Activated naive CD8-positive, alpha-beta T cell treated with anti-CD3 and anti-CD28 coated beads, Interleukin-2, amount 50 U/mL, for 24 hours (primary cell): ENCODE measurements at regions not wholly inside any gene's neighbourhood (a gene's known extent, or its start where the extent isn't known, plus 50 kb on each side); places are given as distances from the start of the nearest gene placed in this dataset.
A peak's percentile ranks its signal among the peaks of the same experiment; 100 is the strongest.
"Not testable (repeated sequence)": the region's sequence is repeated elsewhere in the genome, so short reads cannot be mapped to it uniquely, and the experiment has no call there.

ENCODE experiments used
- ATAC-seq: fragments of 150-1000 bp; cut with Tn5 transposase; one replicate; pipeline ENCODE4 v1.10.0; 2021
- DNase-seq: peaks from one replicate; pipeline ENCODE4 v3.0.0; 2021
- H3K27ac Mint-ChIP-seq: one replicate; pipeline ENCODE4 v1.8.0; 2021; ENCODE audit warnings: mild to moderate bottlenecking, mixed read lengths
- H3K27me3 Mint-ChIP-seq: one replicate; pipeline ENCODE4 v1.8.0; 2021; ENCODE audit warnings: mixed read lengths
- H3K36me3 Mint-ChIP-seq: one replicate; pipeline ENCODE4 v1.8.0; 2021; ENCODE audit warnings: low read depth, mixed read lengths
- H3K4me1 Mint-ChIP-seq: one replicate; pipeline ENCODE4 v1.8.0; 2021; ENCODE audit warnings: mixed read lengths
- H3K4me3 Mint-ChIP-seq: one replicate; pipeline ENCODE4 v1.8.0; 2021; ENCODE audit warnings: mild to moderate bottlenecking, moderate library complexity, mixed read lengths
- H3K9me3 Mint-ChIP-seq: one replicate; pipeline ENCODE4 v1.8.0; 2021; ENCODE audit warnings: mixed read lengths

- DNase-seq, result no peak
- no peak overlapping the region for H3K27ac Mint-ChIP-seq
- no peaks in the 10 kb centered on the region for H3K4me1 Mint-ChIP-seq
- H3K9me3 Mint-ChIP-seq, result no peaks in the 10 kb centered on the region
- no peak overlapping the region for H3K4me3 Mint-ChIP-seq
- no peak for ATAC-seq
- no peaks in the 10 kb centered on the region for H3K27me3 Mint-ChIP-seq
- no peaks in the 10 kb centered on the region for H3K36me3 Mint-ChIP-seq
Measured at GRCh38 chr9:38518826-38519225, 94.6 kb upstream of the IGFBPL1 start.

GRCh38 chr9:38516273-38516672, 92.0 kb upstream of the IGFBPL1 start:
- not testable (repeated sequence) for H3K36me3 Mint-ChIP-seq, H3K9me3 Mint-ChIP-seq, ATAC-seq, H3K27ac Mint-ChIP-seq, H3K27me3 Mint-ChIP-seq, H3K4me1 Mint-ChIP-seq, DNase-seq, H3K4me3 Mint-ChIP-seq

DNA sequence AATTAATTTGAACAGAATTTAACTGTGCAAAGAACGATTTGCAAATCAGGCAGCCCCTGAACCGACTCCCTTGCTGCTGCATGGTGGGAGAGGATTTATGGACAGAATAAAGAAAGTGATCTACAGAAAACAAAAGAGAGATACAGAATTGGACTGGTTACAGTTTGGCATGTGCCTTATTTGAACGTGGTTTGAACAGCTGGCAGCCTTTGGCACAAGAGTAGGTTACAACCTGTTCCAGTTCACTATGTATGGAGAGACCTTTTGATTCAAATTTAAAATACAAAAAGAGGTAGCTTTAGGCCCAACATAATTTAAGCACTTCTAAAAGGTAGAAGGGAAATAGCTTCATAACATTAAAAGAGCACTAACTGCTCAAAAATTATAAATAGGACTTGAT, 90.8 kb upstream of the IGFBPL1 start:
- not testable (repeated sequence) for H3K27ac Mint-ChIP-seq, H3K9me3 Mint-ChIP-seq, H3K4me3 Mint-ChIP-seq, H3K27me3 Mint-ChIP-seq, DNase-seq, ATAC-seq, H3K36me3 Mint-ChIP-seq, H3K4me1 Mint-ChIP-seq

- H3K27me3 Mint-ChIP-seq, H3K4me3 Mint-ChIP-seq, DNase-seq, H3K4me1 Mint-ChIP-seq, H3K36me3 Mint-ChIP-seq, H3K27ac Mint-ChIP-seq, H3K9me3 Mint-ChIP-seq, ATAC-seq: not testable (repeated sequence)
Measured at GRCh38 chr9:38510340-38510739, 86.1 kb upstream of the IGFBPL1 start.

DNA sequence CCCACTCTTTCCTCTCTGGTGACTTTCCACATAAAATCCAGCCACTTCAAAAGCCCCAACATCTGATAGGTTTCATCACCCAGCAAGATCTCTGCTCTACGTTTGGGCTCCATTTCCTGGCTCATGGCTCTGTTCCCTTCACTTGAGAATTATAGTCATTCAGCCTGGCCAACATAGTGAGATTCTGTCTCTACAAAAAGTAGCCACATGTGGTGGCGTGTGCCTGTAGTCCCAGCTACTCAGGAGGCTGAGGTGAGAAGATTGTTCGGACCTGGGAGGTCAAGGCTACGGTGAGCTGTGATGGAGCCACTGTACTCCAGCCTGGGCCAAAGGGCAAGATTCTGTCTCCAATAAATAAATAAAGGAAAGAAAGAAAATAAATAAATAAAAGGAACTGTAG, 83.3 kb upstream of the IGFBPL1 start:
- H3K27ac Mint-ChIP-seq, result no peak overlapping the region
- H3K36me3 Mint-ChIP-seq, result no peaks in the 10 kb centered on the region
- no peaks in the 10 kb centered on the region for H3K9me3 Mint-ChIP-seq
- no peaks in the 10 kb centered on the region for H3K4me1 Mint-ChIP-seq
- ATAC-seq, result no peak
- H3K27me3 Mint-ChIP-seq, result peaks cover 5% of the 10 kb centered on the region
- no peak overlapping the region for H3K4me3 Mint-ChIP-seq
- no peak for DNase-seq

GRCh38 chr9:38500171-38500570, 75.9 kb upstream of the IGFBPL1 start:
- not testable (repeated sequence) for H3K27ac Mint-ChIP-seq, ATAC-seq

GRCh38 chr9:38498551-38498950, 74.3 kb upstream of the IGFBPL1 start:
- not testable (repeated sequence) for H3K4me3 Mint-ChIP-seq, H3K36me3 Mint-ChIP-seq, H3K4me1 Mint-ChIP-seq, H3K27ac Mint-ChIP-seq, ATAC-seq, H3K9me3 Mint-ChIP-seq, H3K27me3 Mint-ChIP-seq, DNase-seq

More at GRCh38 chr9:38500171-38500570, 75.9 kb upstream of the IGFBPL1 start:
- H3K4me3 Mint-ChIP-seq, H3K27me3 Mint-ChIP-seq, H3K36me3 Mint-ChIP-seq, H3K4me1 Mint-ChIP-seq, H3K9me3 Mint-ChIP-seq, DNase-seq: not testable (repeated sequence)

DNA sequence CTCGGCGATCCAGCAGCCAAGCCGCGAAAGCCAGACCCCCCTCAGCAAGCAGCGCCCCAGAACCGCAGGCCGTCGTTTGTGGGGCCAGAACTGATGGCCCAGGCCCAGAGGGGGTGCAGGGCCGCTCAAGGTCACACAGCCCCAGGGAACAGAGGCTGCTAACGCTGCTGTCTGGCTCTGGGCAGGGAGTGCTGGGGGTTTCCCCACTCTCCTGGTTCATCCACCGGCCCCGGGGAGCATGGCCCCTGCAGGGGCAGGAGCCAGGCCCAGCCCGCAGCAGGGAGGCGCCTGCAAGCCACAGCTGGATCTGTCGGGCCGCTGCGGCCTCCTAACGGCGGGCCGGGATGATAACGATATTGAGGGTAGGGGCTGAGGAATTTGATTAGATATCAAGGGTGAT, 64.8 kb upstream of the IGFBPL1 start:
- H3K4me3 Mint-ChIP-seq, result no peak overlapping the region
- no peaks in the 10 kb centered on the region for H3K9me3 Mint-ChIP-seq
- H3K4me1 Mint-ChIP-seq, result no peaks in the 10 kb centered on the region
- DNase-seq, result no peak
- no peak overlapping the region for H3K27ac Mint-ChIP-seq
- H3K27me3 Mint-ChIP-seq, result peaks cover 6% of the 10 kb centered on the region
- ATAC-seq, result no peak
- H3K36me3 Mint-ChIP-seq, result no peaks in the 10 kb centered on the region

DNA sequence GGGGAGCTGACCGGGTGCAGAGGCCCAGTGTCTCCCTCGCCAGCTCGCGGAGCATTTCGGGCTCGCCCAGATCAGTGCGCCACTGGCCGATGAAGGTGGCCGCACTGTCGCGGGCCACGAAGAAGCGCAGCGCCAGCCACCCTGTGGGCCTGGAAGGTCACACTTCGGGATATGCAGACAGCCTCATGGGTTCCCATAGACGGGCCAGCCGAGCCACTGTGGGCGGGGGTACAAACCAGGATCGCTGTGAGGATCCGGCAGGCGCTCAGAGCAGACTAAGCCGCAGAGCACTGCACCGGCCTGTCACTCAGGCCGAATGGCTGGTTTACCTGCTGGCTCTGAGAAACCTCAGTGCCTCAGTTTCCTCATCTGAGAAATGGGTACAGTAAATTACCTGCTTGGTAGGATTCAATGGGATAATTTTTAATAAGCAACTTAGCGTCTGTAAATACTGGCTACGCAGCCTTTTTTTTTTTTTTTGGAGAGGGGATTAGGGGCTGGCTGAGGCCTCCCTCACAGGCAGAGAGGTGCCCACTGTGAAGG, 64.0 kb upstream of the IGFBPL1 start:
- ATAC-seq, result no peak
- H3K27me3 Mint-ChIP-seq, result peaks cover 10% of the 10 kb centered on the region

DNA sequence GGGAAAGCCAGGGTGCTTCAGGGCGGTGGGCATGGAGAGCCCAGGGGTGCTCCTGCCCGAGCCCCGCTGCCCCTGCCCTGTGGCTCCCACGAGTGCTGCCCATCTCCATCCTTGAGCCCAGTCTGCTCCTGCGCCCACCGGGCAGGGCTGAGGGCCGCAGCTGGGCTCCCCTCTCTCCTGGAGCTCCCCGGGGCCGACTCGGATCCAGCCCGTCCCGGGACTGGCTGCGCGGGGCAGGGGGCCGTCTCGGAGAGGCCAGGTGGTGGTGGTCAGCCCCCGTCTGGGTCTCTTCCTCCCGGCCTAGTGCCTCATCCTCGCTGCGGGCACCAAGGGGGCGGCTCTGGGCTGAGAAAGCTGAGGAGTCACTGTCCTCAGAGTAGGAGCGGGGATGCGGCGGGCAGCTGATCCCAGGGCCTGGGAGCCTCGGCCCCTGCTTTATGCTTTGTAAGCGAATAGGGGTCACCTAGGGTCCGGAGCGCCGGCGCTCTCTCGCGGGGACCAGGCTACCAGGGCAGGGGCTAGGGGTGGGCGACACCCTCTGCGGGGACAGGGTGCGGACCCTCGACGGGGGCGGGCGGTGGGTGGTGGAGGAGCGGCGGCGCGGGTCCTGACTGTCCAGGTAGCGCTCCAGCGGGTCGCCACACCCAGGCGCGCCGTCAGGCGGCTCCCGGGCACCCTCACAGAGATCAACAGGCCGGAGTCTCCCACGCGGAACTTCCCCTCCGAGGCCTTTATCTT, 63.3 kb upstream of the IGFBPL1 start:
- not testable (repeated sequence) for H3K27ac Mint-ChIP-seq, DNase-seq, H3K9me3 Mint-ChIP-seq, H3K4me3 Mint-ChIP-seq, H3K4me1 Mint-ChIP-seq, H3K36me3 Mint-ChIP-seq
- H3K27me3 Mint-ChIP-seq, result peaks cover 11% of the 10 kb centered on the region
- ATAC-seq, result peak; percentile 33

More for the DNA sequence above, 64.0 kb upstream of the IGFBPL1 start:
- Mint-ChIP-seq H3K36me3 (no peaks in the 10 kb centered on the region), H3K27ac (no peak overlapping the region), H3K4me3 (no peak overlapping the region), H3K4me1 (no peaks in the 10 kb centered on the region), H3K9me3 (no peaks in the 10 kb centered on the region)
- no peak for DNase-seq

DNA sequence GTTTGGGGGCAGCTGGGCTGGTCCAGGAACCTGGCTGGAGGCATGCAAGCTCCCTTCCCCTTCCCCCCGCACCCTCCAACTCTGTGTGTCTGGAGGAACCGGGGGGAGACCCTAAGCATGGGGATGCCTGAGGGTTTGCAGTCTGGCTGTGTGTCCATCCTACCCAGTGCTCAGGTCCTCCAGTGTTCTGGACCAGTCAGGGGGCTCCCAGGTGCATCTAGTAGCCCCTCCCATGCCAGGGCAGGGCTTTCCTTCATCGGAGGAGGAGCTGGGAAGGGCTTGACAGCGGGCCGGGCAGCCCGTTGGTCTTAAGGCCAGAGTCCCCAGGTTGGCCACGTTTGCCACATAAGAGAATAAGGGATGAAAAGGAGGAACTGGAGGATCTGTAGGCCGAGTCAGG, 62.6 kb upstream of the IGFBPL1 start:
- Mint-ChIP-seq H3K4me1 (no peaks in the 10 kb centered on the region), H3K9me3 (no peaks in the 10 kb centered on the region), H3K4me3 (no peak overlapping the region), H3K27ac (no peak overlapping the region), H3K27me3 (peaks cover 13% of the 10 kb centered on the region), H3K36me3 (no peaks in the 10 kb centered on the region)
- no peak for ATAC-seq
- DNase-seq, result no peak

GRCh38 chr9:38486056-38486615, 61.9 kb upstream of the IGFBPL1 start:
- no peaks in the 10 kb centered on the region for H3K36me3 Mint-ChIP-seq
- no peaks in the 10 kb centered on the region for H3K9me3 Mint-ChIP-seq
- peaks cover 15% of the 10 kb centered on the region for H3K27me3 Mint-ChIP-seq
- DNase-seq (no peak), ATAC-seq (no peak)
- no peak overlapping the region for H3K27ac Mint-ChIP-seq
- no peak overlapping the region for H3K4me3 Mint-ChIP-seq
- H3K4me1 Mint-ChIP-seq, result no peaks in the 10 kb centered on the region

DNA sequence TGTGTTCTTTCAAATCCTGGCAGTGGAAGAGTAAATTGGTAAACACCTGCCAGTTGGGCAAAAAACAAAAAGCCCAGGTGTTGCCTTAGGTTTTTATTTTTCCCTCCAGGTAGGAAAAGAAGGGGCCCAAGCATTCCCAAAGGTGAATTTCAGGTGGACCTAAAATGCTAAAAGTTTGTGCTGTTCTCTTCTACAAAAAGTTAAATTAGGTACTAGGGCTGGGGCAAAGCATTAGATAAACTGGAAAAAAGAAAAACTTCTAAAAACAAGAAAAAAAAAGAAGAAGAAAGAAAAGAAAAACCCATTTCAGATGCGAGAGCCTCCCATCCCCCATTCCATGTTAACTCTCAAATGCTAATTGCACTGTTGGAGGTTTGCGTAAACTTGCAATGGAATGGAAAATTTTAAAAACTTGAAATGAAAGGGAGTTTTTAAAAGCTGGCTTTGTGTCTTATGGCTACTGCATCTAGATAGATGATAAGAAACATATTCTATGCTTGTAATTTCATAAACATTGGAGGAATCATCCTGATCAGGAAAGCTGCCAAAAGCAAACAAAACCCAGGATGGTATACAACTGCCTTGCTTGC, 59.9 kb upstream of the IGFBPL1 start:
- ATAC-seq, H3K9me3 Mint-ChIP-seq, H3K4me3 Mint-ChIP-seq, H3K27ac Mint-ChIP-seq, H3K36me3 Mint-ChIP-seq, H3K4me1 Mint-ChIP-seq, DNase-seq: not testable (repeated sequence)
- peaks cover 15% of the 10 kb centered on the region for H3K27me3 Mint-ChIP-seq

DNA sequence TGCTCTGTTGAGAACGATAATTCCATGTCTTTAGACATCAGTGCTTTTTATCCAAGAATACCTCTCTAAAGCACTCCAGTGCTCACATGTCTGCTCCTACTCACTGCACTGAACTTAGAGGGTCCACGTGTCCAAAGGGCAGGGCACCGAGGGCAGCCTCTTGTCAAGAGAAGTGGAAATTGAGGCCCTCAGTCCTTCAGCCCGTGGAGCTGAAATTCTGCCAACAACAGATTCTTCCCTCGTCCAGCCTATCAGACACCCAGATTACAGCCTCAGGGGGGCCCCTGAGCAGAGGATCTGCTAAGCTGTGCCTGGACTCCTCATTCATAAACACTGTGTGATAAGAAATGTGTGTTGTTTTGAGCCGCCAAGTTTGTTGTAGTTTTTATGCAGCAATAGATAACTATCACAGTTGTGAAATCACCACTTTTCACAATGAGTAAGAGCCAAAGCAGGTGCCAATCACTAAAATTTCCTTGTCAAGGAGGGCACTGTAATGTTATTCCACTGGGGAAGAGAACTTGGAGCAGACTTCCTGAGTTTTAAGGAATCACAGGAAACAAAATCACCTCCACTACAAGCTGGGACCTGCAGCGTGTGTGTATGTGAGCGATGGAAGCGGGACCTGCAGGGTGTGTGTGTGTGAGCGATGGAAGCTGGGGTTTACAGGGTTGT, 58.8 kb upstream of the IGFBPL1 start:
- no peak for DNase-seq
- Mint-ChIP-seq H3K4me3 (no peak overlapping the region), H3K9me3 (peaks cover 5% of the 10 kb centered on the region), H3K36me3 (no peaks in the 10 kb centered on the region), H3K27ac (no peak overlapping the region), H3K27me3 (peaks cover 15% of the 10 kb centered on the region), H3K4me1 (no peaks in the 10 kb centered on the region)
- ATAC-seq, result no peak

DNA sequence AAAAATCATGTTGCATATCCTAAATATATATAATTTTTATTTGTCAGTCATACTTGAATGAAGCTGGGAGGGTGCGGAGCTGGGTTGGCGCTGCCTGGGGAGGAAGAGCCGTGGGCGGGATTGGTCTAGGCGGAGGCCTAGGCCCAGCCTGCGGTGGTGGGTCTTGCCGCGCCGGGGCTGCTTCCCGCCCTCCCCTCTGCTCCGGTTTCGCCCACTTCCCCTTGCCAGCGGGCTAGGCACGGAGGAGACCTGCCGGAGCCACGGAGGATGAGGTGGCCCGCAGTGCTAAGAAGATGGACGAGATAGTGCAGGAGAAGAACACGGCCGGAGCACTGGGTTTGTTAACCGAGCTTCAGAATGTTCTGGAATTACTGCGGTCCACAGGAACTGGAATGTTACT, 54.0 kb upstream of the IGFBPL1 start:
- Mint-ChIP-seq H3K27ac (no peak overlapping the region), H3K27me3 (peaks cover 4% of the 10 kb centered on the region)

More for the DNA sequence above, 54.0 kb upstream of the IGFBPL1 start:
- no peak for ATAC-seq
- no peak overlapping the region for H3K4me3 Mint-ChIP-seq
- no peaks in the 10 kb centered on the region for H3K4me1 Mint-ChIP-seq
- no peaks in the 10 kb centered on the region for H3K36me3 Mint-ChIP-seq
- DNase-seq, result no peak
- H3K9me3 Mint-ChIP-seq, result peaks cover 17% of the 10 kb centered on the region
